ENCODE measurements at regions not wholly inside any gene's neighbourhood (a gene's known extent, or its start where the extent isn't known, plus 50 kb on each side); places are given as distances from the start of the nearest gene placed in this dataset.

GRCh38 chr12:19596434-19597166 is 157.3 kb downstream of the AEBP2 start:
- dilution Hi-C loops (cut with HindIII; ENCODE audit: low sequenced_read_pairs, unreplicated experiment): no loop called here
- ChIA-PET POLR2A (ENCODE audit: unreplicated experiment) (no interaction called here), CTCF (interaction anchor here (0.9 kb wide), 1 partner anchor 63 kb away, joined by 4 read pairs; no protein-coding TSS in a partner anchor)

More at GRCh38 chr12:19596434-19597166, 157.3 kb downstream of the AEBP2 start:
- Histone ChIP-seq H3K4me2 (ENCODE audit: low read depth, low read length) (no peak overlapping the region), H2BK15ac (ENCODE audit: low read depth, low read length) (no peak overlapping the region), H2AFZ (replicated peaks; ENCODE audit: low read length, poor library complexity) (no peak overlapping the region), H2AK9ac (replicated peaks; ENCODE audit: low read depth, low read length, poor library complexity) (no peak overlapping the region), H3K56ac (ENCODE audit: extremely low read depth, insufficient read depth, low read length) (no peak overlapping the region), H3K4ac (ENCODE audit: low read depth, low read length) (no peak overlapping the region), H3K36me3 (ENCODE audit: control insufficient read depth, insufficient read depth, low read length) (no peaks in the 10 kb centered on the region), H3K27ac (ENCODE audit: insufficient read depth, low read length) (no peak overlapping the region), H2BK20ac (ENCODE audit: low read depth, low read length) (no peak overlapping the region), H4K5ac (ENCODE audit: low read depth, low read length) (no peak overlapping the region), H4K8ac (ENCODE audit: low read depth in 2 of 2, low read length in 2 of 2) (no peak overlapping the region), H3K4me1 (ENCODE audit: control insufficient read depth, insufficient read depth, low read length) (no peaks in the 10 kb centered on the region), H2BK120ac (ENCODE audit: low read depth, low read length) (no peak overlapping the region), H2BK5ac (ENCODE audit: low read depth, low read length, poor library complexity, severe bottlenecking) (no peak overlapping the region), H3K9me3 (ENCODE audit: control insufficient read depth, insufficient read depth, low read length) (no peaks in the 10 kb centered on the region), H3K79me1 (ENCODE audit: low read depth in 1 of 2, low read length in 2 of 2) (no peaks in the 10 kb centered on the region), H3K23ac (ENCODE audit: low read depth, low read length) (no peak overlapping the region), H4K20me1 (ENCODE audit: insufficient read depth, low read length) (no peaks in the 10 kb centered on the region), H4K91ac (ENCODE audit: insufficient read depth, low read depth, low read length) (no peak overlapping the region), H3K14ac (replicated peaks; ENCODE audit: low read depth, low read length) (no peak overlapping the region), H3K18ac (ENCODE audit: low read depth, low read length) (no peak overlapping the region), H2AK5ac (ENCODE audit: low read depth, low read length) (no peak overlapping the region), H3K4me3 (ENCODE audit: insufficient read depth, low read depth, low read length) (no peak overlapping the region), H3K27me3 (ENCODE audit: control insufficient read depth, insufficient read depth, low read length) (no peaks in the 10 kb centered on the region), H3K9me1 (ENCODE audit: insufficient read depth, low read length) (no peaks in the 10 kb centered on the region), H3K9ac (ENCODE audit: low read depth, low read length) (no peak overlapping the region)
- TF ChIP-seq MAFK (IDR thresholded peaks at IDR 0.05; ENCODE audit: low read depth, low read length): no peak
- TF ChIP-seq MAZ (IDR thresholded peaks at IDR 0.05; ENCODE audit: borderline replicate concordance, low read depth, low read length): no peak
- TF ChIP-seq SMC3 (IDR thresholded peaks at IDR 0.05; ENCODE audit: low read depth, low read length): no peak
- TF ChIP-seq MXI1 (IDR thresholded peaks at IDR 0.05; ENCODE audit: borderline replicate concordance, low read depth, low read length): no peak
- no peak for TF ChIP-seq CHD1 (IDR thresholded peaks at IDR 0.05; ENCODE audit: low read depth, low read length)
- in situ Hi-C loops (cut with MboI; ENCODE audit: low sequenced_read_pairs) (no loop called here), intact Hi-C loops (cut with micrococcal nuclease) (no loop called here)
- BruUV-seq (replicated peaks): no TSS peak
- no CpG with 5 or more reads among the region's 2 CpGs for WGBS, 2 experiments (ENCODE audit: extremely low coverage in 2 of 2, insufficient read length in 1 of 2)
- DNase-seq (no peak), ATAC-seq (ENCODE audit: low read depth) (no peak)
